HL-60 (cell line): ENCODE measurements at regions not wholly inside any gene's neighbourhood (a gene's known extent, or its start where the extent isn't known, plus 50 kb on each side); places are given as distances from the start of the nearest gene placed in this dataset.

Experiments
- DNase-seq, 2 experiments: peaks; one replicate each; pipeline ENCODE4 v3.0.0-alpha.2; 2010 to 2020; ENCODE audit warnings: low read depth in 1 of 2, low spot score in 1 of 2
- H3K27ac ChIP-seq: fragments of 250-450 bp; sonication (Bioruptor Pico); replicated peaks from 2 replicates; pipeline ENCODE4 v1.5.1; 2020; ENCODE audit warnings: mild to moderate bottlenecking, moderate library complexity
- H3K27me3 ChIP-seq: fragments of 250-450 bp; sonication (Bioruptor Pico); 2 replicates; pipeline ENCODE4 v1.5.1; 2021; ENCODE audit warnings: mild to moderate bottlenecking, moderate library complexity; ENCODE audit not compliant: insufficient read depth, poor library complexity, severe bottlenecking
- H3K4me3 ChIP-seq: replicated peaks from 2 replicates; pipeline ENCODE4 v1.5.1; 2011; ENCODE audit warnings: mild to moderate bottlenecking, control low read depth, low read length; ENCODE audit not compliant: insufficient read depth
- CTCF ChIP-seq: IDR thresholded peaks from one replicate; pipeline ENCODE4 v1.5.1; 2011; ENCODE audit warnings: low read length, control low read depth, inconsistent platforms; ENCODE audit not compliant: insufficient read depth
- GABPA ChIP-seq: IDR thresholded peaks from 2 replicates; pipeline ENCODE4 v1.6.1; 2012; ENCODE audit warnings: low read depth
- POLR2AphosphoS5 ChIP-seq: IDR thresholded peaks from 2 replicates; pipeline ENCODE4 v1.6.1; 2012; ENCODE audit warnings: low read depth
- REST ChIP-seq: IDR thresholded peaks from 2 replicates; pipeline ENCODE4 v1.6.1; 2012; ENCODE audit warnings: low read depth; ENCODE audit not compliant: insufficient replicate concordance
- SPI1 ChIP-seq: IDR thresholded peaks from 2 replicates; pipeline ENCODE4 v1.6.1; 2012; ENCODE audit warnings: low read depth, mild to moderate bottlenecking, borderline replicate concordance

GRCh38 chr14:61875483-61875882 is 113.3 kb downstream of the SNAPC1 start:
- Histone ChIP-seq H3K27me3 (no peaks in the 10 kb centered on the region), H3K27ac (no peak overlapping the region), H3K4me3 (no peak overlapping the region)
- DNase-seq, result no peak
- TF ChIP-seq SPI1 (no peak), POLR2AphosphoS5 (no peak), CTCF (no peak), REST (no peak), GABPA (no peak)

- TF ChIP-seq GABPA, result no peak
- no peak for TF ChIP-seq CTCF
- TF ChIP-seq REST, result no peak
- TF ChIP-seq POLR2AphosphoS5, result no peak
- no peak for TF ChIP-seq SPI1
- DNase-seq, result no peak
- Histone ChIP-seq H3K27me3 (no peaks in the 10 kb centered on the region), H3K27ac (no peak overlapping the region), H3K4me3 (no peak overlapping the region)
Observed at GRCh38 chr14:61876362-61877034, 114.3 kb downstream of the SNAPC1 start.

- TF ChIP-seq SPI1 (no peak), POLR2AphosphoS5 (no peak), GABPA (no peak), REST (no peak), CTCF (no peak)
- no peak overlapping the region for H3K4me3 ChIP-seq
- H3K27ac ChIP-seq, result no peak overlapping the region
- H3K27me3 ChIP-seq, result no peaks in the 10 kb centered on the region
- no peak for DNase-seq
Observed at GRCh38 chr14:61877035-61877390, 114.8 kb downstream of the SNAPC1 start.
